ENCODE measurements at regions not wholly inside any gene's neighbourhood (a gene's known extent, or its start where the extent isn't known, plus 50 kb on each side); places are given as distances from the start of the nearest gene placed in this dataset.

- DNase-seq (ENCODE audit: extremely low read depth, low read depth), result no peak
Observed at GRCh38 chrX:40459571-40460158, 121.1 kb upstream of the ATP6AP2 start.

DNA sequence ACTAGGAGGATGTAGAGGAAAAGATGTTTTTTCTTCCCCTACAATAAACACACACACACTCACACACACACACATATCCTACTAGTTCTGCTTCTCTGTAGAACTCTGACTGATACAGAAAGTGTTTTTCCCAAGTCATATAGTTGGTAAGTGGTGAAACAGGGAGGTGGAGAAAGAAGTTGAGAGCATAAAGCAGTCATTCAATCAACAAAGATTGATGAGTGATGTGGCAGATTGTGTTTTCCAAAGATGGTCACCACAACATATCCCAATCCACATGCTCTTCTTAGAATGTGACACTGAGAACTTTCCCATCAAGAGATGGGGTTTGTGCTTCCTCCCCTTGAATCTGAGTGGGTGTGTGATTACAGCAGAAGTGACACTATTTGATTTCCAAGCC lies 123.4 kb upstream of the ATP6AP2 start:
- DNase-seq (ENCODE audit: extremely low read depth, low read depth), result no peak

- no peak for DNase-seq (ENCODE audit: extremely low read depth, low read depth)
Observed at GRCh38 chrX:40452031-40452430, 128.7 kb upstream of the ATP6AP2 start.

- DNase-seq (ENCODE audit: extremely low read depth, low read depth), result no peak
Observed at GRCh38 chrX:40449956-40450706, 130.6 kb upstream of the ATP6AP2 start.

DNA sequence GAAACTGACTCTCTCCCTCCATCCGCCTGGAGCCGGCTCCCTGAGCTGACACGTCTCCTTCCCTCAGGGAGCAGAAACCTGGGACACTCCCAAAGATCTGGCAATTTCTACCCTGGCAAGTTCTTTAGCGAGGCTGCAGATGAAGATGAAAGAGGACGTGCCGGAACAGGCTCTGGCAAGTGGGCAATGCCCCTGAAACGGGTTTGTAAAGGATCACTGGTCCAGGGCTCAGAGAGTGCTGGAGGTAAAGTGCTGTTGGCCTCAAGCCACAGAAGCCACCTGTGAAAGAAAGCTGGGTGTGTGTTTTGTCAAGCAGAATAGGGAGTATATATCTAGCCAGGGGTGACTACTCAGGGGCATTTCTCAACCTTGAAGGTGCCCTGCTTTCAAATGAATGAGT lies 131.4 kb upstream of the ATP6AP2 start:
- DNase-seq (ENCODE audit: extremely low read depth, low read depth), result no peak

- DNase-seq (ENCODE audit: extremely low read depth, low read depth), result no peak
Observed at GRCh38 chrX:40448793-40449192, 132.0 kb upstream of the ATP6AP2 start.

DNA sequence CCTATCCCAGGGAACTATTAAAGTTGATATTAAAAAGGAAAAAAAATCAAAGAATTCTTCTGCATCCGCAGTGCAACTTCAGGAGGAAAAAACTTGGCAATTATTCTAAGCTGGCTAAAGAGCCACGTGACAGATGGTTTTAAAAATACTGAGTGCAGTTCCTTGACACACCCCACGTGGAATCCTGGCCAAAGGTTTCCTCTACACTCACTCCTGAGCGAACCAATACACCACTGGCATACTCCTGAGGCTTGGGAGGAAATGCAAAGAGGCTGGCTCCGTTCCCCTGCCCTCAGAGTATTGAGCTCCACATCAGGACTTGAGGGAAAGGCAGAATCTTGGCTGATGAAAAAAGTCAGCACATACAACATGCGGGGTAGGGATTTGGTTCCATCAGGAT lies 133.8 kb upstream of the ATP6AP2 start:
- DNase-seq (ENCODE audit: extremely low read depth, low read depth), result no peak

GRCh38 chrX:40445691-40446090 lies 135.1 kb upstream of the ATP6AP2 start:
- no peak for DNase-seq (ENCODE audit: extremely low read depth, low read depth)

DNA sequence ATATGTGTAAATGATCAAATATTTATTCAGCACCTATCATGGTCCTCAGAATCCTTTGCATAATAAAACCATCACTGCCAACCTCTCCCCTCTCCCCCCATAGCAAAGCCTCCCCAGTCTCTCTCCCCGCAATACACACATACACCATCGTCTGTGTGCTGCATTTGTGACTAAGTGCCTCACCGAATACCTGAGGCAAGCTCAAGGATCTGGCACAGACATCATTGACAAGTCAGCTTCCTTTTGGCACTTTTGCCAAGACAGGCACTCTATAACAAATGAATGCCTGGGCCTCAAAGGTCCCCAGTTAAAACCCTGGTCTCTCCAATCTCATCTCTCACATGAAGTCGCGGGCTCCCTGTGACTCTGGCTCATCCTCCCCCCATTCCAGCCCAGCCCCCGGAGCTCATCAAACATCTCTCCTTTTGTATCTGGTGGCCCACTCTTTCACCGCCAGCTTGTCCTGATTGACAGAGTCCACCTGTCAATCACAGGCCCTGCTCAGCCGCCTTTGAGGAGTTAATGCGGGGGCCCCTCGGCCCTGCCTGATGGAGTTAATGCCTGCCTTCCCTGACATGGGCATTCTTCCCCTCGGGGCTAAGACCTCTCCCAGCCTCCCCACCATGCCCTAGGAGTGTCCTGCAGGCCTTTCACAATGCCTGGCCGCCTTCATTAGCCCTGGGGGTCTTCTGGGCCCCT lies 135.8 kb upstream of the ATP6AP2 start:
- no peak for DNase-seq (ENCODE audit: extremely low read depth, low read depth)

DNA sequence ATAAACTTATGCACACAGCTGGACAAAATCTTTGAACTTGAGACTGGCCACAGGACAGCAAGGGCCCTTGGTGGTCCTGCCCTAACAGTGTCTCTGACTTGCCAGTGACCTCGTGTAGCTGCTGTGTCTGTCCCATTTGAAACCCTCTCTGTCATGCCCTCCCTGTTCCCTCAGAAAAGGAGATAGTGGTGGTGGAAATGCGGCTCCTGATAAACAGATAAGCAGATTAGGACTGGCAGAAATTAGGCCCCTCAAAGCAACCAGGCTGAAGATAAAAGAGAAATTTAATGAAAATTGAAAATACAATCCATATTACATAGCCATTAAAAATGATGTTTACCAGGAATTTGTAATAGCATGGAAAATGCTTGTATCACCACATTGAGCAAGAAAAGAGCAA lies 136.6 kb upstream of the ATP6AP2 start:
- no peak for DNase-seq (ENCODE audit: extremely low read depth, low read depth)

- no peak for DNase-seq (ENCODE audit: extremely low read depth, low read depth)
Observed at GRCh38 chrX:40440866-40441265, 139.9 kb upstream of the ATP6AP2 start.

DNA sequence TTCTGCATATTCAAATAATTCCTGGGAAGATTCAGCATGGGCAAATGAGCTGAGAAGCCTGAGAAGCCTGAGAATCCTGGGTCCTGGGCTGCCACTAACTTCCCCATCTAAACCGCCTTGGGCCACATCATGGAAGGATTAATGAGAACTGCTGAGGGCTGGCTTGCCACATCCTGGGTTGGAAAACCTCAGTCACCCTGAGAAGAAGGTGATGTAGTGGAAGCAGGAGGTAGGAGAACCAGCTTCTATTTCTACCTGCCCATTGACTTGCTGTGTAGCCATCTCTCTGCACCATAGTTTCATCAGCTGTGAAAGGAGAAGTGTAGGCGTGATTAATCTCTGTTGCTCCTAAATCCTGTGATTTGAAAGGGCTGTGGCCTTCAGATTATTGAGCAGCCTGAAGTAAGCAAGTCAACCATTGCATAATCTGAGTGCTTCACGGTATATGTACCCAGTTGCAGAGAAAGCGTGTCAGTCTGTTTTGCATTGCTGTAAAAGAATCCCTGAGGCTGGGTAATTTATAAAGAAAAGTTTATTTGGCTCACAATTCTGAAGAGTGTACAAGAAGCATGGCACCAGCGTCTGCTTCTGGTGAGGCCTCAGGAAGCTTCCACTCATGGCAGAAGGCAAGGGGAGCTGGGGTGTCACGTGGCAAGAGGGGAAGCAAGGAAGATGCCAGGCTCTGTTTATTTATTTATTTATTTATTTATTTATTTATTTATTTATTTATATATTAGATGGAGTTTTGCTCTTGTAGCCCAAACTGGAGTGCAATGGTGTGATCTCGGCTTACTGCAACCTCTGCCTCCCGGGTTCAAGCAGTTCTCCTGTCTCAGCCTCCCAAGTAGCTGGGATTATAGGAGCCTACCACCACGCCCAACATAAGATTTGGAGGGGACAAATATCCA lies 140.9 kb upstream of the ATP6AP2 start:
- DNase-seq (ENCODE audit: extremely low read depth, low read depth), result no peak

GRCh38 chrX:40437348-40437747 lies 143.4 kb upstream of the ATP6AP2 start:
- DNase-seq (ENCODE audit: extremely low read depth, low read depth), result no peak

DNA sequence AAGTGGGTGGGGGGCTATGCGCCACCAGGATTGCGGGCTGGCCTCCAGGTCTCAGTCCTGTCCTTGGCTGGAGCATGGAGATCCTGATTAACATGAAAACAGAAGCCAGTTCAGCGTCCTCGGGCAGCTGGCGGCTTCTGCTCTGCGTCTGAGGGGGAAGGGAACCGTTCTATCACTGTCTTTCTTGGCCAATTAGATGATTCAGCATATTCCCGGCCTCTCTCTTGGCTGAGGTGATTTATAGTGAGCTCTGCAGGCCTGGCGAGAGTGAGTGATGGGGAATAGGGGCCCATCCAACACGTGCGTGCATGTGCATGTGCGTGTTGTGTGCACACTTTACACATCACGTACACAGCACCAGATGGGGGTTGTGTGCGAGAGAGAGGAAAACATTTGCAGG lies 145.8 kb upstream of the ATP6AP2 start:
- no peak for DNase-seq (ENCODE audit: extremely low read depth, low read depth)

DNA sequence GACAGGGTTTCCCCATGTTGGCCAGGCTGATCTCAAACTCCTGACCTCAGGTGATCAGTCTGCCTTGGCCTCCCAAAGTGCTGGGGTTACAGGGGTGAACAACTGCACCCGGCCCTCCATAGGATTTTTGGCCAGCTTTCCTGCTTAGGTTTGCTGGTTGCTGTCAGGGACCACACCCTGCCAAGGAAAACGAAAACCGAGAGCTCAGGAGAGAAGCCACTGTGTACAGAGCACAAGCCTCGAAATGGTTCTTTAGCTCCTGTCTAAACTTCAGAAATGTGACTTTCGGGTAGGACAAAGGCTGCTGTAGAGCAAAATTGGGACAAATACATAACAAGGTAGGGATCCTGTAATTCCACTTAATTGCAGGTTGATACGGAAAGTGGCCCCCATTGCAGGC lies 146.3 kb upstream of the ATP6AP2 start:
- DNase-seq (ENCODE audit: extremely low read depth, low read depth), result no peak

DNA sequence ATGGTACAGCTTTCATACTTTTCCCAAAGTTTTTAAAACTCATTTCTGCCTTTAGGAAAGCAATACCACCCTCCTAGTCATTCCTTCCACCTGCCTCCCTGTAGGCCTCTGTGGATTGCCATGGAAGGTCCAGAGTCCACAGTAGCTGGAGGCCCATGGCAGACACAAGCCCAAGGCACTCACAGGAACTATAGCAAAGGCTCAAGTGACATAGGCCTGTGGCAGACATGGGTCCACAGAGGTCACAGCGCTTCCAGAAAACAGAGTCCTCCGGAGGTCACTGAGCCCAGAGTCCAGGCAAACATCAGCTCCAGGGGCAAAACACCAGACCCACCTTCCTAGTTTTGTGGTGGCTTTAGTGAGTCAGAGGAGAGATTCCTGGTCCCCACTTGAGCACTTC lies 147.6 kb upstream of the ATP6AP2 start:
- no peak for DNase-seq (ENCODE audit: extremely low read depth, low read depth)

- no peak for DNase-seq (ENCODE audit: extremely low read depth, low read depth)
Observed at GRCh38 chrX:40424259-40424658, 156.5 kb upstream of the ATP6AP2 start.

DNA sequence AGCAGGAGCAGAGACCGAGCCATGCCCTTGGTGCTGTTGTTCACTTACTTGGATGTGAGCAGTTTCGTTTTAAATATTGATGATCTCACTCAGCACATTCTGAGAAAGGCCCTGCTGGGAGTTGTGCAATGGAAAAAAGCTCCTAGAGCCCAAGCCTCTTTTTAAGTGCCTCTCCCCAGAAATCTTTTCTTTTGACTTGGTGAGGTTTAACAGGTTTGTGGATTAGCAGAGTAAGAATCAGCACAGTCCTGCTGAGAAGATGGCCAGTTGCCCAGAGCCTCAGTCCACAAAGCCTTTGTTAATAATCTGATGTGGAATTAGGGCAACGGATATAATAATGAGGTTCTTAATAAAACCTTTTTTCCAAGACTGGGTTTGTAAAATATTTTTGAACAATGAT lies 157.5 kb upstream of the ATP6AP2 start:
- no peak for DNase-seq (ENCODE audit: extremely low read depth, low read depth)

DNA sequence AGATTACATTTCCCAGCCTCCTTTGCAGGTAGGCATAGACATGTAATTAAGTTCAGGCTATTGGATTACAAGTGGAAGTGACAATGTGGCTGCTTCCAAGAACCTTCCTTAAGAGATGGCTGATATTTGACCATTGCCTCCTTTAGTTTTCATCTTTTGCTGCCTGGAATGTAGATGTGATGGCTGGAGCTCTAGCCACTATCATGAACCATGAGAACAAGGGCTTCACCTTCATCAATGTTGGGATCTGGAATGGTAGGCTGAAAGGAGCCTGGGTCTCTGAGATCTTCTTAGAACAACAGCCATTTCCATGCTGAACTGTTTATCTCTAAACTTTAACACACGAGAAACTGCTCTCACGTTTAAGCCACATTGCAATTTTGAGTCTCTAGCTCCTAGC lies 158.7 kb upstream of the ATP6AP2 start:
- DNase-seq (ENCODE audit: extremely low read depth, low read depth), result no peak

- no peak for DNase-seq (ENCODE audit: extremely low read depth, low read depth)
Observed at GRCh38 chrX:40420899-40421729, 159.7 kb upstream of the ATP6AP2 start.
